GM23338 (cell line): ENCODE measurements at regions not wholly inside any gene's neighbourhood (a gene's known extent, or its start where the extent isn't known, plus 50 kb on each side); places are given as distances from the start of the nearest gene placed in this dataset.

Experiments used
- CREB1 ChIP-seq: fragments of 250-450 bp; sonication (Bioruptor Pico); IDR thresholded peaks from 2 replicates; pipeline ENCODE4 v1.5.0; 2020; ENCODE audit warnings: low read depth, mild to moderate bottlenecking, moderate library complexity
- EZH2 ChIP-seq: fragments of 200-600 bp; sonication (generic); IDR thresholded peaks from one replicate; pipeline ENCODE4 v1.8.0; 2017; ENCODE audit warnings: antibody characterized with exemption, mild to moderate bottlenecking, low read depth; ENCODE audit not compliant: unreplicated experiment
- EZH2phosphoT487 ChIP-seq: fragments of 200-600 bp; sonication (generic); IDR thresholded peaks from one replicate; pipeline ENCODE4 v1.8.1; 2018; ENCODE audit warnings: antibody characterized with exemption; ENCODE audit not compliant: unreplicated experiment
- JUNB ChIP-seq: IDR thresholded peaks from one replicate; pipeline ENCODE4 v1.6.1; 2016; ENCODE audit warnings: antibody characterized with exemption; ENCODE audit not compliant: unreplicated experiment
- NANOG ChIP-seq: IDR thresholded peaks from 2 replicates; pipeline ENCODE4 v1.6.1; 2016; ENCODE audit warnings: antibody characterized with exemption, borderline replicate concordance
- POLR2AphosphoS5 ChIP-seq: IDR thresholded peaks from 2 replicates; pipeline ENCODE4 v1.6.1; 2016; ENCODE audit warnings: antibody characterized with exemption, low read depth
- STAT1 ChIP-seq: IDR thresholded peaks from one replicate; pipeline ENCODE4 v1.6.1; 2016; ENCODE audit warnings: antibody characterized with exemption; ENCODE audit not compliant: unreplicated experiment
- ZNF114 ChIP-seq: fragments of 250-450 bp; sonication (Bioruptor Pico); IDR thresholded peaks from 2 replicates; pipeline ENCODE4 v1.5.0; 2020; ENCODE audit warnings: mild to moderate bottlenecking, moderate library complexity
- TF ChIP-seq, protein P1 (sequence below), 2 experiments: fragments of 200-600 bp in 1 of 2; sonication (generic) in 1 of 2; conservative IDR thresholded peaks; 2 replicates each; pipeline versions ENCODE4 v1.5.1 to v1.6.1; 2016 to 2017; ENCODE audit warnings: antibody characterized with exemption in 2 of 2, low read depth in 2 of 2, mild to moderate bottlenecking in 2 of 2, moderate library complexity in 1 of 2
- TF ChIP-seq, protein P2 (sequence below): IDR thresholded peaks from one replicate; pipeline ENCODE4 v1.6.1; 2018; ENCODE audit warnings: antibody characterized with exemption; ENCODE audit not compliant: unreplicated experiment

DNA sequence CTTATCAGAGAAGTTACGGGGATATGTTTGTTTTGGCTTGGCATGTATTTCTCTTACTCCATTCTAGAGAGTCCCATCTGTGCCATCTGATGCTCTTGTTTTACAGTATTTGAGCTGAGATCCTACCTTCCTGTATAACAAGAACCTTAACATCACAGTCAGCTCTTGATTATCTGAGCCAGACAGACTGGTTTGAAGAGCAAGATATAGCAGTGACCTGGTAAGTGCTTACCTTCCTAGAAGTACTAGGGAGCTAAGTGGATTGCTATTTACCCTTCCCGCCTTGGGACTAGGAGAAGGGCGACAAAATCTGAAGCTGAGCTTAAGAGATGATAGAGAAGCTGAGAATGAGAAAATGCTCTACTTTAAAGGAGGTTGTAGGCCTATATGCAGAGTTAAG is 235.3 kb downstream of the CSNK2A3 start:
- TF ChIP-seq EZH2phosphoT487 (no peak), EZH2 (no peak), CREB1 (CRISPR knock-in tag) (no peak), POLR2AphosphoS5 (no peak), JUNB (no peak), ZNF114 (CRISPR knock-in tag) (no peak), NANOG (no peak), STAT1 (no peak)
- TF ChIP-seq, protein P1, sequence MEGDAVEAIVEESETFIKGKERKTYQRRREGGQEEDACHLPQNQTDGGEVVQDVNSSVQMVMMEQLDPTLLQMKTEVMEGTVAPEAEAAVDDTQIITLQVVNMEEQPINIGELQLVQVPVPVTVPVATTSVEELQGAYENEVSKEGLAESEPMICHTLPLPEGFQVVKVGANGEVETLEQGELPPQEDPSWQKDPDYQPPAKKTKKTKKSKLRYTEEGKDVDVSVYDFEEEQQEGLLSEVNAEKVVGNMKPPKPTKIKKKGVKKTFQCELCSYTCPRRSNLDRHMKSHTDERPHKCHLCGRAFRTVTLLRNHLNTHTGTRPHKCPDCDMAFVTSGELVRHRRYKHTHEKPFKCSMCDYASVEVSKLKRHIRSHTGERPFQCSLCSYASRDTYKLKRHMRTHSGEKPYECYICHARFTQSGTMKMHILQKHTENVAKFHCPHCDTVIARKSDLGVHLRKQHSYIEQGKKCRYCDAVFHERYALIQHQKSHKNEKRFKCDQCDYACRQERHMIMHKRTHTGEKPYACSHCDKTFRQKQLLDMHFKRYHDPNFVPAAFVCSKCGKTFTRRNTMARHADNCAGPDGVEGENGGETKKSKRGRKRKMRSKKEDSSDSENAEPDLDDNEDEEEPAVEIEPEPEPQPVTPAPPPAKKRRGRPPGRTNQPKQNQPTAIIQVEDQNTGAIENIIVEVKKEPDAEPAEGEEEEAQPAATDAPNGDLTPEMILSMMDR (conservative IDR thresholded peaks at IDR 0.05; ENCODE audit: low read depth in 2 of 2), result no peak
- TF ChIP-seq, protein P2, sequence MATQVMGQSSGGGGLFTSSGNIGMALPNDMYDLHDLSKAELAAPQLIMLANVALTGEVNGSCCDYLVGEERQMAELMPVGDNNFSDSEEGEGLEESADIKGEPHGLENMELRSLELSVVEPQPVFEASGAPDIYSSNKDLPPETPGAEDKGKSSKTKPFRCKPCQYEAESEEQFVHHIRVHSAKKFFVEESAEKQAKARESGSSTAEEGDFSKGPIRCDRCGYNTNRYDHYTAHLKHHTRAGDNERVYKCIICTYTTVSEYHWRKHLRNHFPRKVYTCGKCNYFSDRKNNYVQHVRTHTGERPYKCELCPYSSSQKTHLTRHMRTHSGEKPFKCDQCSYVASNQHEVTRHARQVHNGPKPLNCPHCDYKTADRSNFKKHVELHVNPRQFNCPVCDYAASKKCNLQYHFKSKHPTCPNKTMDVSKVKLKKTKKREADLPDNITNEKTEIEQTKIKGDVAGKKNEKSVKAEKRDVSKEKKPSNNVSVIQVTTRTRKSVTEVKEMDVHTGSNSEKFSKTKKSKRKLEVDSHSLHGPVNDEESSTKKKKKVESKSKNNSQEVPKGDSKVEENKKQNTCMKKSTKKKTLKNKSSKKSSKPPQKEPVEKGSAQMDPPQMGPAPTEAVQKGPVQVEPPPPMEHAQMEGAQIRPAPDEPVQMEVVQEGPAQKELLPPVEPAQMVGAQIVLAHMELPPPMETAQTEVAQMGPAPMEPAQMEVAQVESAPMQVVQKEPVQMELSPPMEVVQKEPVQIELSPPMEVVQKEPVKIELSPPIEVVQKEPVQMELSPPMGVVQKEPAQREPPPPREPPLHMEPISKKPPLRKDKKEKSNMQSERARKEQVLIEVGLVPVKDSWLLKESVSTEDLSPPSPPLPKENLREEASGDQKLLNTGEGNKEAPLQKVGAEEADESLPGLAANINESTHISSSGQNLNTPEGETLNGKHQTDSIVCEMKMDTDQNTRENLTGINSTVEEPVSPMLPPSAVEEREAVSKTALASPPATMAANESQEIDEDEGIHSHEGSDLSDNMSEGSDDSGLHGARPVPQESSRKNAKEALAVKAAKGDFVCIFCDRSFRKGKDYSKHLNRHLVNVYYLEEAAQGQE, result no peak
